Astrocyte (in vitro differentiated cells and primary cell): ENCODE measurements at regions not wholly inside any gene's neighbourhood (a gene's known extent, or its start where the extent isn't known, plus 50 kb on each side); places are given as distances from the start of the nearest gene placed in this dataset.

Experiments
- DNase-seq: peaks from one replicate; pipeline ENCODE4 v3.0.0-alpha.2; 2010; ENCODE audit warnings: low read depth
- FAIRE-seq: peaks from 2 replicates; lab custom pipeline; 2011; peaks lifted over from hg19 to GRCh38; lab: Jason Lieb, UNC
- H2AFZ ChIP-seq: 2 replicates; pipeline ENCODE4 v1.6.0; 2012; ENCODE audit warnings: low read depth, low read length, inconsistent platforms
- H3K27ac ChIP-seq: 2 replicates; pipeline ENCODE4 v1.5.1; 2011; ENCODE audit warnings: low read depth, low read length, inconsistent platforms
- H3K27me3 ChIP-seq: 2 replicates; pipeline ENCODE4 v1.6.0; 2011; ENCODE audit warnings: low read length, inconsistent platforms; ENCODE audit not compliant: insufficient read depth
- H3K36me3 ChIP-seq: 2 replicates; pipeline ENCODE4 v1.5.1; 2011; ENCODE audit warnings: low read length, inconsistent platforms; ENCODE audit not compliant: insufficient read depth
- H3K4me1 ChIP-seq: 2 replicates; pipeline ENCODE4 v1.5.1; 2011; ENCODE audit warnings: low read length, inconsistent platforms; ENCODE audit not compliant: insufficient read depth
- H3K4me2 ChIP-seq: 2 replicates; pipeline ENCODE4 v1.6.0; 2012; ENCODE audit warnings: low read length, inconsistent platforms
- H3K4me3 ChIP-seq: 2 replicates; pipeline ENCODE4 v1.5.1; 2011; ENCODE audit warnings: low read depth, mild to moderate bottlenecking, low read length, inconsistent platforms; ENCODE audit not compliant: insufficient read depth
- H3K79me2 ChIP-seq: 2 replicates; pipeline ENCODE4 v1.6.0; 2012; ENCODE audit warnings: mild to moderate bottlenecking, low read length, inconsistent platforms; ENCODE audit not compliant: insufficient read depth
- H3K9ac ChIP-seq: 2 replicates; pipeline ENCODE4 v1.6.0; 2012; ENCODE audit warnings: mild to moderate bottlenecking, low read length, inconsistent platforms
- H3K9me3 ChIP-seq: 2 replicates; pipeline ENCODE4 v1.5.1; 2012; ENCODE audit warnings: low read depth, mild to moderate bottlenecking, low read length, inconsistent platforms; ENCODE audit not compliant: insufficient read depth
- H4K20me1 ChIP-seq: 2 replicates; pipeline ENCODE4 v1.6.0; 2012; ENCODE audit warnings: low read length, inconsistent platforms; ENCODE audit not compliant: insufficient read depth
- H3K27ac Mint-ChIP-seq: one replicate; pipeline ENCODE4 v1.8.0; 2021; ENCODE audit warnings: mild to moderate bottlenecking, mixed read lengths; ENCODE audit not compliant: unreplicated experiment
- H3K27me3 Mint-ChIP-seq: one replicate; pipeline ENCODE4 v1.8.0; 2021; ENCODE audit warnings: low read depth, mixed read lengths; ENCODE audit not compliant: unreplicated experiment
- H3K36me3 Mint-ChIP-seq: one replicate; pipeline ENCODE4 v1.8.0; 2021; ENCODE audit warnings: low read depth, mixed read lengths; ENCODE audit not compliant: unreplicated experiment
- H3K4me1 Mint-ChIP-seq: one replicate; pipeline ENCODE4 v1.8.0; 2021; ENCODE audit warnings: low read depth, mixed read lengths; ENCODE audit not compliant: unreplicated experiment
- H3K4me3 Mint-ChIP-seq: one replicate; pipeline ENCODE4 v1.8.0; 2021; ENCODE audit warnings: mild to moderate bottlenecking, moderate library complexity, mixed read lengths; ENCODE audit not compliant: unreplicated experiment
- H3K9me3 Mint-ChIP-seq: one replicate; pipeline ENCODE4 v1.8.0; 2021; ENCODE audit warnings: mild to moderate bottlenecking, mixed read lengths; ENCODE audit not compliant: unreplicated experiment
- EZH2 ChIP-seq: IDR thresholded peaks from 2 replicates; pipeline ENCODE4 v1.6.1; 2012; ENCODE audit warnings: mild to moderate bottlenecking, low read length, inconsistent platforms; ENCODE audit not compliant: insufficient read depth
- TF ChIP-seq, protein P1 (sequence below): IDR thresholded peaks from 2 replicates; pipeline ENCODE4 v1.5.1; 2011; ENCODE audit warnings: low read depth, mild to moderate bottlenecking, inconsistent platforms, low read length, moderate library complexity; ENCODE audit not compliant: insufficient read depth

DNA sequence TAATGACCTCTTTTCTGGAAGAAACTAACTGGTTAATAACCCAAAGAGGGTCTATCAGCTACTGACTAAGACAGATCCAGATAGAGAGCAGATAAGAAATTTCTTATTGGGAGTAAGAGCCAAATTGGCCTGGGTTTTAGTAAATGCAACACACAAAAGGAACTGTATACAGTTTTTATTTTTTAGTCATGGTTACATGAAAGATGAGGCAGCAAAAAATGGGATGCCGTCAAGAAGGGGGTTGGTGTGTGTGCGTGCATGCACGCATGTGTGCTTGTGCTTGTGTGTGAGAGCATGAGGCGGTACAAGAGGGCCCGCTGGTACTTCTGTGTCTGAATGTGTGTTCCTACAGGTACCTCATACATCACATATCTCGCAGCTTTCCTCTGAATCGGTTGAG is 466.2 kb upstream of the HNRNPA3 start:
- H4K20me1 ChIP-seq: no peaks in the 10 kb centered on the region
- no peak overlapping the region for H3K27ac ChIP-seq
- no peak for TF ChIP-seq EZH2
- TF ChIP-seq, protein P1, sequence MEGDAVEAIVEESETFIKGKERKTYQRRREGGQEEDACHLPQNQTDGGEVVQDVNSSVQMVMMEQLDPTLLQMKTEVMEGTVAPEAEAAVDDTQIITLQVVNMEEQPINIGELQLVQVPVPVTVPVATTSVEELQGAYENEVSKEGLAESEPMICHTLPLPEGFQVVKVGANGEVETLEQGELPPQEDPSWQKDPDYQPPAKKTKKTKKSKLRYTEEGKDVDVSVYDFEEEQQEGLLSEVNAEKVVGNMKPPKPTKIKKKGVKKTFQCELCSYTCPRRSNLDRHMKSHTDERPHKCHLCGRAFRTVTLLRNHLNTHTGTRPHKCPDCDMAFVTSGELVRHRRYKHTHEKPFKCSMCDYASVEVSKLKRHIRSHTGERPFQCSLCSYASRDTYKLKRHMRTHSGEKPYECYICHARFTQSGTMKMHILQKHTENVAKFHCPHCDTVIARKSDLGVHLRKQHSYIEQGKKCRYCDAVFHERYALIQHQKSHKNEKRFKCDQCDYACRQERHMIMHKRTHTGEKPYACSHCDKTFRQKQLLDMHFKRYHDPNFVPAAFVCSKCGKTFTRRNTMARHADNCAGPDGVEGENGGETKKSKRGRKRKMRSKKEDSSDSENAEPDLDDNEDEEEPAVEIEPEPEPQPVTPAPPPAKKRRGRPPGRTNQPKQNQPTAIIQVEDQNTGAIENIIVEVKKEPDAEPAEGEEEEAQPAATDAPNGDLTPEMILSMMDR: no peak
- no peak overlapping the region for H2AFZ ChIP-seq
- Mint-ChIP-seq H3K27ac (no peak overlapping the region), H3K9me3 (no peaks in the 10 kb centered on the region), H3K4me1 (no peaks in the 10 kb centered on the region), H3K27me3 (peaks cover 7% of the 10 kb centered on the region), H3K36me3 (no peaks in the 10 kb centered on the region), H3K4me3 (no peak overlapping the region)
- no peak overlapping the region for H3K9ac ChIP-seq
- H3K4me3 ChIP-seq: no peak overlapping the region
- no peaks in the 10 kb centered on the region for H3K36me3 ChIP-seq
- H3K27me3 ChIP-seq: no peaks in the 10 kb centered on the region
- no peaks in the 10 kb centered on the region for H3K9me3 ChIP-seq
- DNase-seq: no peak
- H3K79me2 ChIP-seq: no peaks in the 10 kb centered on the region
- H3K4me2 ChIP-seq: no peak overlapping the region
- H3K4me1 ChIP-seq: no peaks in the 10 kb centered on the region
- no peak for FAIRE-seq

DNA sequence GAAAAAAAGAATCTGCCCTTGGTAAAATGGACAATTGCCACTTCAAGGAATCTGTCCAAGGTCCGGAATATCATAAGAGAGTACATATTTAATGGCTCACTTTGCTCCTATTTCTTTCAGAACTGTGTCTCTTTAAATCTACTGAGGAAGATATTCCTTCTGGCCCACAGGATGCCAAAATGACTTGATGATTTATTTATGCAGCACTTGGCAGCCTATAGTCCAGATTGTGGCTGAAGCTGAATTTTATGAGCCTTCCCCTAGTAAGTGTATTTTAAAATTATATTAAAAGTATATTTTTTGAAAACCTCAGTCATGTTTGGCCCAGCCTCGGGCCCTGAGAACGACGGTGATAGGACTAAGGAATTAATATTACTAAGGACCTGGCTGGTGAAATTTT is 465.1 kb upstream of the HNRNPA3 start:
- Mint-ChIP-seq H3K27ac (no peak overlapping the region), H3K36me3 (no peaks in the 10 kb centered on the region), H3K4me1 (no peaks in the 10 kb centered on the region), H3K9me3 (no peaks in the 10 kb centered on the region), H3K4me3 (no peak overlapping the region), H3K27me3 (peaks cover 7% of the 10 kb centered on the region)
- H4K20me1 ChIP-seq: no peaks in the 10 kb centered on the region
- no peaks in the 10 kb centered on the region for H3K36me3 ChIP-seq
- H3K4me3 ChIP-seq: no peak overlapping the region
- H3K9ac ChIP-seq: no peak overlapping the region
- no peaks in the 10 kb centered on the region for H3K27me3 ChIP-seq
- FAIRE-seq: no peak
- H3K9me3 ChIP-seq: no peaks in the 10 kb centered on the region
- TF ChIP-seq EZH2: no peak
- TF ChIP-seq, protein P1: no peak
- DNase-seq: no peak
- no peak overlapping the region for H3K27ac ChIP-seq
- no peak overlapping the region for H2AFZ ChIP-seq
- H3K4me1 ChIP-seq: no peaks in the 10 kb centered on the region
- H3K4me2 ChIP-seq: no peak overlapping the region
- H3K79me2 ChIP-seq: no peaks in the 10 kb centered on the region

DNA sequence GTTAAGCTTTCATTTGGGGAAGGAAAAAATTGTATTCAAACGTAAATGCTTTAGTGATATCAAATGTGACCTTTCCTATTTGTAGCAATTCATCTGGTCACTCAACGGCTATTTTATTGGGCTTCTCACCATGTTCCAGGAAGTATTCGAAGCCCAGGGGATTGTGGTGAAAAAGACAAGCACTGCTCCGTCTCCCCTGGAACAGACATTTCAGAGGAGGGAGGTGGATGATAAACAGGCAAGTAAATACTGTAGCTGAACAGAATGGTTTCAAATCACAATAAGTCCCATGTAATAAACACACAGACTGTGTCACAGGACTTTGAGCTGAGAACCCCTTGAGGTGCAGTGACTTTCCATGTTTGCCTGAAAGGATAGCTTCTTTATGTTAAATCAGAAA is 464.7 kb upstream of the HNRNPA3 start:
- Histone ChIP-seq H3K9ac (no peak overlapping the region), H2AFZ (no peak overlapping the region), H3K36me3 (no peaks in the 10 kb centered on the region), H3K9me3 (no peaks in the 10 kb centered on the region), H3K4me2 (no peak overlapping the region), H3K4me1 (no peaks in the 10 kb centered on the region), H4K20me1 (no peaks in the 10 kb centered on the region), H3K27me3 (no peaks in the 10 kb centered on the region), H3K79me2 (no peaks in the 10 kb centered on the region), H3K4me3 (no peak overlapping the region), H3K27ac (no peak overlapping the region)
- Mint-ChIP-seq H3K36me3 (no peaks in the 10 kb centered on the region), H3K4me1 (no peaks in the 10 kb centered on the region), H3K27ac (no peak overlapping the region), H3K4me3 (no peak overlapping the region), H3K27me3 (peaks cover 7% of the 10 kb centered on the region), H3K9me3 (no peaks in the 10 kb centered on the region)
- FAIRE-seq (no peak), DNase-seq (no peak)
- TF ChIP-seq, protein P1: no peak
- no peak for TF ChIP-seq EZH2
